Epithelial cell of esophagus (primary cell): ENCODE measurements at regions not wholly inside any gene's neighbourhood (a gene's known extent, or its start where the extent isn't known, plus 50 kb on each side); places are given as distances from the start of the nearest gene placed in this dataset.

Source experiments
- DNase-seq: peaks from one replicate; pipeline ENCODE4 v3.0.0; 2010; ENCODE audit warnings: low read depth
- H3K4me3 ChIP-seq: 2 replicates; pipeline ENCODE4 v1.5.1; 2011; ENCODE audit warnings: mild to moderate bottlenecking, low read length, control low read depth
- TF ChIP-seq, protein P1 (sequence below): IDR thresholded peaks from 2 replicates; pipeline ENCODE4 v1.5.1; 2011; ENCODE audit warnings: low read depth, mild to moderate bottlenecking, low read length, control low read depth, inconsistent platforms; ENCODE audit not compliant: insufficient read depth; ENCODE audit errors: missing control alignments

DNA sequence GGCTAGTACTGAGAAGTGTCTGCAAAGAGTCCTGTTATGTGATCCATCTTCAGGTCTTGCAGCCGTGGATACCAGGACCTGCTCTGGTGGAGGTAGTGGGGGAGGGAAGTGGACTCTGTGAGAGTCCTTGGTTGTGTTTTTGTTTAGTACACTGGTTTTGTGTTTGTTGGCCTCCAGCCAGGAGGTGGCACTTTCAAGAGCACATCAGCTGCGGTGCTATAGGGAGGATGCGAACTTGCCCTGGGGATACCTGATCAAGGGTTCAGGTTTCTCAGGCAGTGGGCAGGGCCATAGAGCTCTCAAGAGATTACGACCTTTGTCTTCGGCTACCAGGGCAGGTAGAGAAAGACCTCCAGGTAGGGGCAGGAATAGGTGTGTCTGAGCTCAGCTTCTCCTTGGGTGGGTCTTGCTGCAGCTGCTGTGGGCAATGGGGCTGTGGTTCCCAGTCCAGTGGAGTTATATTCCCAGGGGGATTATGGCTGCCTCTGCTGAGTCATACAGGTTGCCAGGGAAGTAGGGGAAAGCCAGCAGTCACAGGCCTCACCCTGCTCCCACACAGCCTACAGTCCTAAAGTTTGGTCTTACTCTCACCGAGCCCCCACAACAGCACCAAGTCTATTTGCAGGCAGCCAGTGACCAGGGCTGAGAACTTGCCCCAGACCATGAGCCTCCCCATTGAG, 132.8 kb upstream of the NPHP3 start:
- H3K4me3 ChIP-seq = no peak overlapping the region
- DNase-seq = no peak
- TF ChIP-seq, protein P1, sequence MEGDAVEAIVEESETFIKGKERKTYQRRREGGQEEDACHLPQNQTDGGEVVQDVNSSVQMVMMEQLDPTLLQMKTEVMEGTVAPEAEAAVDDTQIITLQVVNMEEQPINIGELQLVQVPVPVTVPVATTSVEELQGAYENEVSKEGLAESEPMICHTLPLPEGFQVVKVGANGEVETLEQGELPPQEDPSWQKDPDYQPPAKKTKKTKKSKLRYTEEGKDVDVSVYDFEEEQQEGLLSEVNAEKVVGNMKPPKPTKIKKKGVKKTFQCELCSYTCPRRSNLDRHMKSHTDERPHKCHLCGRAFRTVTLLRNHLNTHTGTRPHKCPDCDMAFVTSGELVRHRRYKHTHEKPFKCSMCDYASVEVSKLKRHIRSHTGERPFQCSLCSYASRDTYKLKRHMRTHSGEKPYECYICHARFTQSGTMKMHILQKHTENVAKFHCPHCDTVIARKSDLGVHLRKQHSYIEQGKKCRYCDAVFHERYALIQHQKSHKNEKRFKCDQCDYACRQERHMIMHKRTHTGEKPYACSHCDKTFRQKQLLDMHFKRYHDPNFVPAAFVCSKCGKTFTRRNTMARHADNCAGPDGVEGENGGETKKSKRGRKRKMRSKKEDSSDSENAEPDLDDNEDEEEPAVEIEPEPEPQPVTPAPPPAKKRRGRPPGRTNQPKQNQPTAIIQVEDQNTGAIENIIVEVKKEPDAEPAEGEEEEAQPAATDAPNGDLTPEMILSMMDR = no peak

GRCh38 chr3:132847849-132848625, 125.8 kb upstream of the NPHP3 start:
- H3K4me3 ChIP-seq = no peak overlapping the region
- TF ChIP-seq, protein P1 = no peak
- DNase-seq = no peak

DNA sequence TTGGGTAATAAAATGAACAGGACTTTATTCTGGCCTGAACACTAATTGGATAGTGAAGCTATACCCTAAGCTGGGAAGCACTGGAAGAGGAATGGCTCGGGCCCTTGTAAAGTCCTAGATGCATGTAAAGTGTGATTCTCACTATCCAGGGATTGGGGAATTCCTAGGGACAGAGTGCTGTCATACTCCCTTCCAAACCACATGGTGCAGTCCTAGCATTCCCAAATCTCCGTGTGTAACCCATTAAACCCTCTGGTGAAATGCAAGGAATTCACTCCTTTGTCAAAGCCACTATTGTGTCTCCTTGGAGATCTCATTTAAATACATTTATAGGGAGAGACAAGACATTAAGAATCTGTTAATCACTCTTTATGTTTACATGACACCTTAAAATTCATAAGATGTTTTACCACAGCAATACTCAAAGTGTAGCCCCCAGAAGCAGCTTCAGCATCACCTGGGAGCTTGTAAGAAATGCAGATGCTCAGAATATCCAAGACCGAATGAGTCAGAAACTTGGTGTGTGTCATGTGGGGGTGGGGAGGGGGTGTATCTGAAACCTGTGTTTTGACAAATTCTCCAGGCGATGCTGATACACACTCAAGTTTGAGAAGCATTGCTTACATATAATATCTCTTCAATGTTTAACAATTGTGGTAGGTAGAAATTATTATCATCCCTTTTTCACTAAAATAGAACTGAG, 121.8 kb upstream of the NPHP3 start:
- DNase-seq = no peak
- TF ChIP-seq, protein P1 = no peak
- no peak overlapping the region for H3K4me3 ChIP-seq

- no peak overlapping the region for H3K4me3 ChIP-seq
- TF ChIP-seq, protein P1 = no peak
- DNase-seq = no peak
These were observed 121.1 kb upstream of the NPHP3 start for GRCh38 chr3:132843349-132843748.

GRCh38 chr3:132841621-132842020, 119.4 kb upstream of the NPHP3 start:
- TF ChIP-seq, protein P1 = no peak
- no peak overlapping the region for H3K4me3 ChIP-seq
- no peak for DNase-seq

- no peak overlapping the region for H3K4me3 ChIP-seq
- no peak for DNase-seq
- TF ChIP-seq, protein P1 = no peak
These were observed 118.0 kb upstream of the NPHP3 start for GRCh38 chr3:132840201-132840700.
